Stimulated activated CD8-positive, alpha-beta memory T cell treated with anti-CD3 and anti-CD28 coated beads, Interleukin-15, amount 100 ng/mL, for 48 hours (primary cell): ENCODE measurements at regions not wholly inside any gene's neighbourhood (a gene's known extent, or its start where the extent isn't known, plus 50 kb on each side); places are given as distances from the start of the nearest gene placed in this dataset.

Experiments
- DNase-seq, 2 donors: peaks; one replicate each; pipeline ENCODE4 v3.0.0-alpha.2; 2020; ENCODE audit warnings: low read depth in 2 of 2

DNA sequence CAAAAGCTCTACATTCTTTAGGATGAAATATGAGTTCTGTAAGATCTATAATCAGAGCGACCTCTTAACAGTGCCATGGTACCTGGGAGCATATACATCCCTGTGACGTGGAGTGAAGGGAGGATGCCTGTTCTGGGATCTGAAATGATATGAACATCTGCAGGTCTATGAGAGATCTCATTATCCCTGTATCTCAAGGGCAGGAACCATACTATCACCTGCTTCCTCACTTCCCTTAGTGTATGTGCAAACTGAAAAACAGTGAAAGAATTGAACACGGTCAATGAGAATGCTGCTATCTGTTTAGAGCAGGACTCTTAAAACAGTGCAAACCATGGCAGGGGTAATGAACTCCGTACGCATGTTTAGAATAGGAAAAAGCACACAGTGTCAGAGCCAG lies 364.0 kb downstream of the LPIN1 start:
- DNase-seq = no peak

DNA sequence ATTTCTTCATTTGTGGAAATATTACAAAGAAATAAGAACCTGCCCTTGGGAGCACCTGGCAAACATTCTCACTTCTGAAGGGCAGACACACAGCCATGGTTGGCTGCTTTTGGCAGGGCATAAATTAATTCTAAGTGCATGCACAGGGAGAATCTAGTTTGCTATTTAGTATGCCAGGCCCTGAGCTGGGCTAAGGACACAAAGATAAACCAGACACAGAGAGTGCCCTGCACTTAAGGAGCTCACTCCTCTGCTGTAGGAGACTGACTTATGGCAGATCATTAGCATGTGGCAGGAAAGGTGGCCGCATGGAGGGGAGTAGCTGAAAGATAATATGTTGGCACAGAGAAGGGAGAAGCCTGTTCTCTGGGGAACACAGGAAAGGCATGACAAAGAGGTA lies 367.0 kb downstream of the LPIN1 start:
- DNase-seq = no peak

DNA sequence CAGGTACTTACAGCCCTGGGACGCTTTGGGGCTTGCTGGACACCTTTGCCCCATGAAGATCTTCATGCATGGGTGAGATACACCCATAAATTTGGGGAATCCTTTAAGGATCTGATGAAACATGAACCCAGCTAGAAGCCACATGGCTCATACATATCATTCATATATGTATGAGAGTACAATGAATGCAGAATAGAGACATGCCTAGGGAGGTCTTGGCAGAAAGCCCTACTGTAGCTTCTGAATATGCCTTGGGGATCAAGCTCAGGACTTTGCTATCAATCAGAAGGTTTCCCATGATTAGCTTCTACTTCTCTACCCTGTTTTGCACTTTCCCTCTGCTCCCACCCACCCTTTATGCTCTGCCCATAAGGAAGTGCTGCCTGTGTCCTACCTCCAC lies 368.4 kb downstream of the LPIN1 start:
- no peak for DNase-seq

DNA sequence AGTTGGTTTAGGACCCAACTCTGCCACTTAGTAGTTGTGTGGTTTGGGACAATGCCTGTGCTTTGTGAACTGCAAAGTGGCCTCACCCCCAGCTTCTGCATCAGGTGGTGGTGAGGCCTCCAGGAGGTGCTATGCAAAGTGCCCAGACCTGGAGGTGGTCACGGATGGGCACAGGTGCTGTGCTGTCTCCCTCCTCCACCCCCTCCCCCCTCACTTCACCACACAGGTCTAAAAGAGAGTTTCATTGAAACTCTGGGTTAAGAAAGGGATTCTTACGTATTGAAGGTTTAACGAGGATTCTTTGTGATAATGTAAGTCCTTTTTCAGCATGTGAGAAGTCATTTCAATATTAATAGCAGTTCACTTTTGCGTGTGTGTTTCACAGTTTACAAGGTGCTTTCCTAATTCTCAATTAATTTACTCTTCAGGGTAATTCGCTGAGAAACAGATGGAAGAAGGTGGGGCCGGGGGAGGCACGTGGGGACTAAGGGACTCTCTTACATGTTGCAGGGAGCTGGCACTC lies 369.9 kb downstream of the LPIN1 start:
- DNase-seq = no peak

DNA sequence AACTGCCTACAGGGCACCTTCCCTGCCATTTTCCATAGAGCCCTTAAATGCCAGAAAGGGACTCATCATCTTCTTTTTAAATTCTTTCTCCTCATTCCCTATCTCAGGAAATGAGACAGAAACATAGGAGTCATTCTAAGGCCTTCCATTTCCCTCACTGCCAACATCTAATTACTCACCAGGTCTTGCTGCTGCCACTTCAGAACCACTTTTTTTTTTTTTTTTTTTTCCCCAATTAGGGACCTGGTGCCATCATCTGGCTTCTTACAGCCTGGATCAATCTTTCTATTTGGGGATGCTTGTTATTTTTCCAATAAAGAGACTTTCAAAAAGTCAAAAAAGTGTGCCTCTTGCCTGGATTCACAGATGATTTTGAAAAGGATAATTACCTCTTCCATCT lies 373.4 kb downstream of the LPIN1 start:
- no peak for DNase-seq

DNA sequence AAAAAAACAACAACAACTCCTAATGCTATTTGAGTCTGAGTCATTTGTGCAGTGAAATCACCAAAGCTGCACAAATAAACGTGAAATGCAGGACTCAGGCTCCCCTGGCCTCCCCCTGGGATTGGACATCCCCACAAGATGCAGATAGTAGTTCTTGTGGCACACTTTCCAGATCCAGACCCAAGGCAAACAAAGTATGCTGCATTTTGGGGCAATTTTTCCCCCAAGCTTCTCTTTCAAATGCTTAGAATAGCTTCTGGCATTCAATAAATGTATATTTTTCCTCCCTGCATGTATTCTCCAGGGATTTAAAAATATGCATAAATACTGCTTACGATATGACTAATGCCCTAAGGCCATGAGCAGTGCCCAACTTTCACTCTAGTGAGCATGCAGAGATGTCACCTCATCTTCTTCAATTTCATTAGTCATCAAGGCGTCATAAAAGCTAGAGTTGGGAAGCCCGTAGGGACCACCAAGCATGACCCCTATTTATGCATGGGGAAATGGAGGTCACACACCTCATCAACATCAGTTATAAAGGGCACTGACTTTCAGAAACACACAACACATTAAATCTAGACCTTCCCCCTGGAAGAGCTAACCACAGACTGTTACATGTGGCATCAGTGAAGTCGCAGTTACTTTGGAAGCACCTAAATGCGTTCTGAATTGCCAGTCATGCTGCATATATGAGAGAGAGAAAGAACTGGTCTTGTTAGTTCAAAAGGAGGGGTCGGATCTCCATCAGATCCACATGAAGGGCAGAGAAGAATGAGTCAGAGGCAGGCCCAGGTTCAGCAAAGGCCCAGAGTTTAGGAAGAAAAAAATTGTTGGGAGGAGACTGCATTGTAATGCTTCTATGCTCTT lies 374.1 kb downstream of the LPIN1 start:
- no peak for DNase-seq

DNA sequence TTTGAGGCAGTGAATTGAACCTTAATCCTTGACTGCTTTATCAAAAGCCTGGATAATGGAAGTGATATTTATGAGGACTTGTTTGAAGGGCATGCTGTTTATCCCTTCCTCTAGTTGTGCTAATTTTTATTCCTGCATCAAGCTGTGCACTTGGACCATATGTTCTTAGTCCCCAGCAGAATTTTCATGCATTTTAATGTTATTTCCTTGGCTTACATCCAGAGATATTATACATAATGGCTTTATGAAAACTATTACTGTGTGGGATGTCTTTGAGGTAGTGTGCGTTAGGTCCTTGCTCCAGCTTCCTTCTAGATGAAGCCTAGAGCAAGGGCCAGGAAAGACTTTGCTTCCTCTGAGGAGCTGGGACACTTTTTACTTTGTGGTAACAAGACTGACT lies 378.4 kb downstream of the LPIN1 start:
- DNase-seq = no peak

DNA sequence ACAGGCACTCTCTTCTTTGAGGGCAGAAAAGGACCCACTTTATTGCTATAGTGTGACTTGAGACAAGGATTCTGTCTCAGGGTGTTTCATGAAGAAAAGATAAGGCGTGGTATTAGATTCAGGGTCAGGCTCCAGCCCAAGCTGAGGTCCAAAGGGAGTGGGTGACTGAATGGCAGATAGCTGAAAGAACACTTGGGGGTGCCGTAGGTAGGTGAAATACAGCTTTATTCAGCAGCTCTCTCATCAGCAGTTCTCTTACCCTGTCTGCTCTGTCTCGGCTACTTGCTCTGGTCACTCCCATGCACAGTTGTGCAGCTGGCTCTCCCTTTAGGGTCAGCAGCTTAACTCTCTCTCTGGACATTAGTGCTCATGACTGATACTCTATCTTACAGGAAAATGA lies 379.9 kb downstream of the LPIN1 start:
- DNase-seq = no peak

DNA sequence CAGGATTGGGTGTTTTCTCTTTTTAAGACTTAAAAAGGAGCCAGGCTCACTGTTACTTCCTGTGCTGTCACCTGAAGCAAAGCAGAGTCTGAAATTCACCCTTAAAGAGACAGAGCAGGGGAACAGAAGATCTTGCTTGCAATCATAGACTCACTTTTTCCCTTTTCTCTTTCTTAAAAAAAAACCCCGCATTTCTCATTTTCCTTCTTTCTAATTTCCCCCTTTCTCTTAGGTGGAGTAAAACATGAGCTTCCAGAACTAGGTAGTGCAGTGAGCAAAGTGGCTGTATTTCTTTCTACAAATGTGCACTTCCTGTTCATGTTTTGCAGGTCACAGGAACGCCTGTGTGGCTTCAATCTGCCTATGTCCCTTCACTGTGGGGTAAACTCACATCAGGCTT lies 381.2 kb downstream of the LPIN1 start:
- DNase-seq = no peak

DNA sequence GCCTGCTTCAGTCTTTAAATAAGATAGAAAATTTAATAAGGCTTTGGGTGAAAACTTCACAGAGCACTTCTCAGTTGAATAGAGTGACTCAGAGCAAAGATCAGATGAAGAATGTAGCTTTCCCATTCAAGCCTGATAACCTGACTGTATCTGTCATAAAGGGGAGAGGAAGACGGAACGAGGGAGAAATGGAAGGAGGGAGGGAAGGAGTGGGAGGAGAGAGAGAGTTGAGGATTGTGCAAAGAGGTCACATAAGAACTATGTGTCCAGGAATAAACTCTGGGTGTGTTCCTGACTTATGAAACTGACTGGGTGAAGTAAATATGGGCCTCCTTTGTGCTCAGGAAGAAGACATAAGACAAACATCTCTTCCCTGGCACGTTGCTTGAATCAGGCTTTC lies 385.5 kb downstream of the LPIN1 start:
- DNase-seq = no peak

DNA sequence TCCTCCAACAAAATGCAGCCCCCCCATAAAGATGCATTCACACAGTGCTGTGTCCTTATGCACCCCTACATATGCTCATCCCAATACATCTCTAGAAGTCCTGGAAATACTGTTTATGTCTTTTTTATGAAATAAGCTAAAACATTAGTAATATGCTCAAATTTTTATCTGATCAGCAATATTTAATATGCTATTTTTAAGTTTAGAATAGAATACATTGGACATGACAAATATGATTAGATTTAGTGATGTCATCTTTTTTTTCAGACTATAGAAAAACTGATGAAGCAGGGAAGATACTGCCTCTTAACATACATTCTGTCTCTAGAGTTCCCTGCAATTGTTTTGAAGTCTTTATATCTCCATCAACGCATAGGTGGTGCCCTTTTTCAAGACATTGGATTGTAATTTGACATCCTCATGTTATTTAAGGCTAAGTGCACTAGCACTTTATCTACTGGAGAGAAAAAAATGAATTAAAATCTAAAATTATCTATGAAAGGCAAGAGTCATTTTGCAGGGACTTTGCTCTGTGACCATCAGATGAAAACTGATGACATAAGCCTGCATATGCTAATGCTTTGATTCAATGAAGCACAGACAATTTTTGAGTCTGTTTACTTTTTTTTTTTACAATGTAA lies 395.3 kb downstream of the LPIN1 start:
- no peak for DNase-seq

DNA sequence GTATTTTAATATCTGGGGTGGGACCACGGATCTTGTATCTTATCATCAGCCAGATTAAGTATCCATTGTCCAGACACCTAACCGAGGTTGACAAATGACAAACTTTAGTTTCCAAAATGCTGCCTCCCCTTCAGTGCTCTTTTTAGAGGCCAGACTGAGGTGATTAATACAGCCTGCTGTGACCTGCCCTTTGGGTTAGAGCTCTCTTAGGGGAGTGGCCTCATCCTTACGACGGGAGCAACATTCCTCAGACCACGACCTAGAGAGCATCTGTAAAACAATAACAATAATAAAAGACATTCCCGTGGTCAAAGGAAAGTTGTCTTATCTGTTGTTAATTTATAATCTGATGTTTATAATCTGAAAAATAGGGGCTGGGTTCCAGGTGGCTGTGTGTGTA lies 405.3 kb downstream of the LPIN1 start:
- no peak for DNase-seq

DNA sequence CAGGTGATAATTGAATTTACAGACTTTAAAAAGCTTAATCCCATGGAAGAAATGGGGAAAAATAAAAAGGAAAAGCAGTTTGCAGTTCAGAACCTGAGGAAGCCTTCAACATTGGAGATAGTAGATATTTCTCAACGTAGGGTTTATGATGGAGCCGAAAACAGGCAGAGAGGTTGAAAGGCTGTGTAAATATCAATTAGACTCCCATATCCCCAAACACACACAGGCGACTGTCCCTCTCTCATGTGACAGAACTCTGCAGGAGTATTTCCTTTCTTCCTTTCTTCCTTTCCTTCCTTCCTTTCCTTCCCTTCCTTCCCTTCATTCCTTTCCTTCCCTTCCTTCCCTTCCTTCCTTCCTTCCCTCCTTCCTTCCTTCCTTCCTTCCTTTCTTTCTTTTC lies 406.5 kb downstream of the LPIN1 start:
- no peak for DNase-seq

DNA sequence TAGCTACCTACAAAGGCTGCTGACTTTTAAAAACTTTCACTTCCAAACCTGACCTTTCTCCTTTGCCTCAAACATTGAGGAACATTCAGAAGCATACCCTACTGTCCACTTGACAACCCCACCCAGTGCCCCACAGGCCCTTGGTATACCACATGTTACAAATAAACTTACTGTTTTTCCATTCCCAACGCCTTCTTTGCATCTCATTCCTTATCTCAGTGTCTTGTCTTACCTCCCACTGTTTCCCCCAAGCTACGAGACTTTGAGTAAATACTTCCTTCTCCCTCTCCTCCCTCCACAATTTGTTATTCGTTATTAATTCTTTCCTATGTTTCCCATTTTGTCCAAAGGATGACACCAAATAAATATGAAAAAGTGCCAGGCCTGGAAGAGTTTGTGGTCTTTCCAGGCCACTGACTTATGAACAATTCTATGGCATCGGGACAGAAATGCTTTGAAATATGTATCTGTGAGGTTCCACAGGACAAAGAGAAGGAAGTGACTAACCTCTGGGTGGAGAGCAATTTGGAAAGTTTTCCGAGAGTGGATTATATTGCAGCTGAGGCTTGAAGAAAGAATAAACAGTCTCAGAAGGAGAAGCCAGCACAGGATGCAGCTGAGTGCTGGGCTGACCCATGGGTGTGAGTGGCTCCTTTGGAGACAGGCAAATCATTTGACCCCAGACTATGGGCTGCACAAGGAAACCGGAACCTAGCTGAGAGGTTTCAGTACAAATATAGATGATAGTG lies 409.0 kb downstream of the LPIN1 start:
- no peak for DNase-seq

DNA sequence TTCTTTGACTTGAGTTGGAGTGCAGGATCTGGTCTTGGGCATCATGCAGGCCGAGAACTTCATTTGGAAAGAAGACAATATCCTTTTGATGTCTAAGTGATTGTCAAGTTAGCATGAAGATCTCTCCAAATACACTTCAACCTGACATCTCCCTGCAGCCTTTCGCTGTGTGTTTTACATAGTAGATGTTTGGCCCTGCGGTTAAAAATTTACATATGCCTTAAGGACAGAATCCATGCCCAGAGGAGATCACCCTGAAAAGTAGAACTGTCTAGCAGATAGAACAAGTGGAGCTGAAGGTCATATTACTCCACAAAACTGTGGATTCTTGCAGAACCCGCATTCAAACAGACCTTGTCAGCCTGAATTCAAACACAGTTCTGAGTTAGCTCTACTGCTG lies 409.9 kb downstream of the LPIN1 start:
- DNase-seq = no peak

DNA sequence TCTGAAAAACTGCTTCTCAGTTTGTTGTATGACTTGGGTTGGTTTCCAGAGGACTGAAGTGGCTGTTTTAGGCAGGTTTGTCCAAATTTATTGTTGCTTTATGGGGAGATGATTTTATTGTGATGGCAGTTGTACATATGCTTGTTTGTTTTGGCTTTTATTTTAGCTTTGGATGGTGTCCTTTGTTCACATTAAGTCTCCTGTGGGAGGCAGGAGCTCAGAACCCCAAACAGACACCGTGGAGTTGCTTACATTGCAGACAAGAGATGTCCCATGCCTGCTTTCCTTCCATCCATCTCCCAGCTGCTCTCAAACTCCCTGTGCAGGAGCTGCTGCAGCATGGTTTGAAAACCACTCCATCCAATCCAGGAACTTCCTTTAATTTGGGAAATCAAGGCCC lies 414.7 kb downstream of the LPIN1 start:
- DNase-seq = no peak

DNA sequence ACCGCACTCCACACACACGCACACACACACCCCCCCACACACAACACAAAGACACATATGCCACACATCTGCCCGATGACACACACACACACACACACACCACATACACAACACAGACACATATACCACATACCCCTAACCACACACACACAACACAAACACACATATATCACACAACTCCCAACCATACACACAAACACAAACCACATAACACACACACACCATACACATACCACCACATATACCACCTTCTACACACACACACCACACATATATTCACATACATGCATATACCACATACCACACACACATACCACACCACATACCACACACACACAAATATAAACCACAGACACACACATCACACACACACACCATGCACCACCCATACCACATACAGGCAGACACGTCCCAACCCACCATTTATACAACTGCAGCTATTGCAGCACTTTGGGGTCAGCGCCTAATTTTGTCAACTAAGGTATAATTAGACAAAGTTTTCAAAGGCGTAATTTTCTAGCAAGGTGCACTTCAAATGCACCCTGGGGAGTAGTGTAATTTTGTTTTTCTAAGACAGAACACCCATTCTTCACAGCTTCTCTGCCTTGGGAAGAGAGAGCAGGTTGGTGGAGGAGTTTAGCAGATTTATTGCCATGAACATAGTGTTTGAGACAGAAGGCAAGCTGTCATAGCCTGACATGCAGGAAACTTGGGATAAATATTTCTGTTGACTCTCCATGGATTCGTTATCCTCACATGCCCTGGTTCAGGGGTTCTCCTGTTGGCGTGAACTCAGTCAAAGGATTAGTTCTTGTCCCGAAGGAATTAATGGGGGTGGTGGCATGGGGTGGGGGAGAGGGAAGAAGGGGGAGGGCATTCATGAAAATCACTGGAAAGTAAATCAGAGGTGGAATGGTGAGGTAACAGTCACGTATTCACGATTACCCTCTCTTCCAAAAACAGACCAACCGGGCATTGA lies 416.1 kb downstream of the LPIN1 start:
- no peak for DNase-seq

DNA sequence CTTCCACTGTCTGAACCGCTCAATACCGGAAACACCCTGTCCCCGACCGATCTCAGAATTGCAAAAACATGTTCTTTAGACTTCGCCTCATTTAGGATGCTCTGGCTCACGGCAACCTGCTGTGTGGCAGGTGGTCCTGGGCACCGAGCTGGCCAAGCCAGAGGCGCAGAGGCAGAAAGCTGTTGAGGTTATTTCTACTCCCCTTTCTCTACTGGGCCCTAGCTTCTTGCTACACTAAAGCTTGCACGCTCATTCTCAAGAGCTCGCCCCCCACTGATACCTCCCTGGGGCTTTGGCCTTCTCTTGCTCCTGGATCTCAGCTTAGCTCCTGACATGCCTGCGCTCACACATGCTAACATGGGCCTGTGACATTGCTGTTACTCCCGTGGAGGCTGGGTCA lies 417.4 kb downstream of the LPIN1 start:
- no peak for DNase-seq

DNA sequence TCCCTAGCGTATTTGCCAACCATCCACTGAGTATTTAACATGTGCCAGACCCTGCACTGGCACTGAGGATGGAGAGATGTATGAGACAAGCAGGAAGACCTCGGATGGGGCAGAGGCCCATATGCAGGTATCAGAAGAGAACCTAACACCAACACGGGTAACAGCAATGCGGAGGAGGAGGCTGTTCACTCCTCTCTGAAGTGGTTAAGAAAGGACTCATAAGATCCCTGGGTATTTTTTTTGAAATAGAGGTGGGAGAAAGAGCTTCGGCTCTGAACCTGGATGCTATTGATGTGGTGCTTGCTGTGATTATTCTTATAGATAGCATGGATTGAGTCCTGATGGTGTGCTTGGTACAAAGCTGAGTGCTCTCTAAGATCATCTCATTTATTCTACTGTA lies 418.3 kb downstream of the LPIN1 start:
- DNase-seq = no peak

DNA sequence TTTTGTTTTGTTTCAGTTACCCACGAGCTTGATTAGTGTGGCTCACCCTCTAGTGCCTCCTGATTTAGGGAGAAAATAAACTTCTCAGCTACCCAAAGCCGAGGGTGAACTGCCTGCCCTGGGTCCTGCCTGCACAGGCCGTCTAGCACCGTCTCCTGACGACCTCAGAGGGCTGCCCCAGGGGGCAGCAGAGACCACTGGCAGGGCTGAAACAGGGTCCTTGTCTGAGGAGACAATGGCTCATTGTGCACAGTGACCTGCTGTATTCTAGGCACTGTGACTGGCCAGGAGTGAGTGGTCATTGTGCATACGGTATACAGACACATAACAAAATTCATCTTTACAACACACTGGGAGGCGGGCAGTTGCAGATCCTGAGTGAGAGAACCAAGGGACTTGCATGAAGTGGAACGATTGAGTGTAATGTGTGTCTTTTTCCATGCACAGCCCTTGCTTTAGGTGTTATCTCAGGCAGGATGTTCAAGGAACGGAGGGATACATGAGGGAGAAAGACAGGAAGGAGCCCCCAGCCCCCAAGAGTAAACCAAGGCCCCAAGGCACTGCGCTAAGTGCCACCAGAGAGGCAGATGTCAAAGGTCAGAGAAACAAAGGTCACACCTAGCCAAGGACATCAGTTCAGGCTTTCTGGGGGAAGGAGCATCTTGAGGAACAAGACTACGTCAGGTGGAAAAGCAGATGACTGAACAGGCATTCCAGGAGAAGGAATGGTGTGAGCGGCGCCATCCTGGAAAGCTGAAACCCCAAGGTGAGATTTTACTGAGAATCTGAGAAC lies 421.3 kb downstream of the LPIN1 start:
- no peak for DNase-seq

DNA sequence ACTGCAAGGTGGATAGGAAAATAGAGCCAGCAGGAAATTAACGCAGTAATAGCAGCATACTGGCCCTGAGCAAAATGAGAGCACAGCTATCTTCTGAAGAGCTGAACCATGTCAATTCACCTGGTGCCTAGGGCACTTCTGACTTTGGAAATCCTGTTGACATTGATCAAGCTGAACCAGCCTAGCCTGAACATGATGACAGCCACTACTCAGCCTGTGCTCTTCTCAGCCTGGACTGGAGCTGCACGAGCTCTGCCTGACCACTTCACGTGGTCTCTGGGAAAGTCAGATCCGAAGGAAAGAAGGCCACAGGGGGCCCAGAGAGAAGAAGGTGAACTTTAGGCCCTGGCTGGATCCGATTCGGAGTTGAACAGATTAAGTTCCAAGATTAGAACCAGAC lies 421.9 kb downstream of the LPIN1 start:
- DNase-seq = no peak
